NCI-H226 (cell line): ENCODE measurements at regions not wholly inside any gene's neighbourhood (a gene's known extent, or its start where the extent isn't known, plus 50 kb on each side); places are given as distances from the start of the nearest gene placed in this dataset.
"Not testable (repeated sequence)": the region's sequence is repeated elsewhere in the genome, so short reads cannot be mapped to it uniquely, and the experiment has no call there.

Source experiments
- DNase-seq: peaks from one replicate; pipeline ENCODE4 v3.0.0-alpha.2; 2015

- DNase-seq, result no peak
Observed at GRCh38 chr10:81280497-81281479, 594.2 kb upstream of the NRG3 start.

- DNase-seq, result no peak
Observed at GRCh38 chr10:81288544-81288943, 586.5 kb upstream of the NRG3 start.

- DNase-seq, result no peak
Observed at GRCh38 chr10:81297292-81297691, 577.7 kb upstream of the NRG3 start.

GRCh38 chr10:81303656-81304055 is 571.3 kb upstream of the NRG3 start:
- no peak for DNase-seq

GRCh38 chr10:81306971-81307782 is 567.8 kb upstream of the NRG3 start:
- DNase-seq, result no peak

- no peak for DNase-seq
Observed at GRCh38 chr10:81309041-81309552, 565.9 kb upstream of the NRG3 start.

- DNase-seq, result no peak
Observed at GRCh38 chr10:81314471-81314870, 560.5 kb upstream of the NRG3 start.

GRCh38 chr10:81315026-81315425 is 560.0 kb upstream of the NRG3 start:
- DNase-seq, result no peak

- no peak for DNase-seq
Observed at GRCh38 chr10:81348003-81348402, 527.0 kb upstream of the NRG3 start.

- DNase-seq, result no peak
Observed at GRCh38 chr10:81367132-81367531, 507.9 kb upstream of the NRG3 start.

- no peak for DNase-seq
Observed at GRCh38 chr10:81386817-81387216, 488.2 kb upstream of the NRG3 start.

- no peak for DNase-seq
Observed at GRCh38 chr10:81403451-81403850, 471.5 kb upstream of the NRG3 start.

GRCh38 chr10:81405399-81405798 is 469.6 kb upstream of the NRG3 start:
- no peak for DNase-seq

GRCh38 chr10:81414038-81414437 is 461.0 kb upstream of the NRG3 start:
- DNase-seq, result no peak

- DNase-seq, result no peak
Observed at GRCh38 chr10:81426722-81427121, 448.3 kb upstream of the NRG3 start.

- DNase-seq, result no peak
Observed at GRCh38 chr10:81428456-81429134, 446.4 kb upstream of the NRG3 start.

GRCh38 chr10:81439445-81439844 is 435.5 kb upstream of the NRG3 start:
- no peak for DNase-seq

- not testable (repeated sequence) for DNase-seq
Observed at GRCh38 chr10:81441624-81442023, 433.4 kb upstream of the NRG3 start.

- no peak for DNase-seq
Observed at GRCh38 chr10:81444242-81444929, 430.6 kb upstream of the NRG3 start.

- DNase-seq, result no peak
Observed at GRCh38 chr10:81450651-81451050, 424.3 kb upstream of the NRG3 start.

- no peak for DNase-seq
Observed at GRCh38 chr10:81472927-81473470, 402.0 kb upstream of the NRG3 start.

- DNase-seq, result no peak
Observed at GRCh38 chr10:81473755-81474154, 401.2 kb upstream of the NRG3 start.
